ENCODE measurements at regions not wholly inside any gene's neighbourhood (a gene's known extent, or its start where the extent isn't known, plus 50 kb on each side); places are given as distances from the start of the nearest gene placed in this dataset.

GRCh38 chr15:79677241-79677640 is 219.6 kb downstream of the MTHFS start:
- TF ChIP-seq CTCF (IDR thresholded peaks at IDR 0.05; ENCODE audit: low read depth, low read length): no peak
- no peak for TF ChIP-seq EZH2phosphoT487 (IDR thresholded peaks at IDR 0.05; ENCODE audit: low read depth)
